GM10248 (cell line): ENCODE measurements at regions not wholly inside any gene's neighbourhood (a gene's known extent, or its start where the extent isn't known, plus 50 kb on each side); places are given as distances from the start of the nearest gene placed in this dataset.

Source experiments
- CTCF ChIA-PET: fragments of 300-600 bp; sonication (Branson Sonifier 250); formaldehyde crosslinking; extraction: SDS; loops from one replicate; lab custom pipeline; 2021; ENCODE audit warnings: antibody characterized with exemption; lab: Yijun Ruan, JAX
- POLR2A ChIA-PET: fragments of 350-650 bp; sonication (Branson Sonifier 250); formaldehyde crosslinking; extraction: SDS; loops from one replicate; lab custom pipeline; 2020; ENCODE audit warnings: antibody characterized with exemption; lab: Yijun Ruan, JAX
- DNase-seq: peaks from one replicate; pipeline ENCODE4 v3.0.0; 2012; ENCODE audit errors: extremely low spot score
- CTCF ChIP-seq: IDR thresholded peaks from 2 replicates; pipeline ENCODE4 v1.5.1; 2012; ENCODE audit warnings: mild to moderate bottlenecking, low read depth; ENCODE audit errors: extremely low read depth, missing control alignments, control extremely low read depth

GRCh38 chr1:101165954-101166353, 70.9 kb upstream of the S1PR1 start:
- POLR2A ChIA-PET, result interaction anchor here (0.6 kb wide), 1 partner anchor 69 kb away, joined by 3 read pairs; no protein-coding TSS in a partner anchor
- CTCF ChIA-PET, result interaction anchor here (1.0 to 1.9 kb wide), 2 partner anchors 9 to 15 kb away, joined by 4 to 5 read pairs; no protein-coding TSS in a partner anchor

DNA sequence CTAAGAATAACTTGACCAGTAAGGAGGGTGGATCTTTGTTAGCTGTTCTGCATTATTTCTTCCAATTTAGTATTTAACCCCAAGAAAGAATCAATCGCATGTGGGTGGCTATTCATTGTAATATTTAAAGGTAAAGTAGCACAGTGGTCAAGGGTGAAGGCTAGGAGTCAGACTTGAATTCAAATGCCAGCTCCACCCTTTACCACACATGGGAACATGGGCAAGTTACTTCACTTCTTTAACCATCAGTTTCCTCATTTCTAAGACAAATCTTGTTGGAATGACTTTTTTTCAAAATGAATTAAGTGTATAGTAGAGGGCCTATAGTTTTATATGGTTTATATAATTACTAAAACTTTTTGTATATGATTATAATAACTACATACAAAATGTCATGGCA, 71.3 kb upstream of the S1PR1 start:
- POLR2A ChIA-PET, result interaction anchor here (0.6 kb wide), 1 partner anchor 70 kb away, joined by 3 read pairs; no protein-coding TSS in a partner anchor

More at GRCh38 chr1:101165954-101166353, 70.9 kb upstream of the S1PR1 start:
- DNase-seq, result no peak
- no peak for TF ChIP-seq CTCF

DNA sequence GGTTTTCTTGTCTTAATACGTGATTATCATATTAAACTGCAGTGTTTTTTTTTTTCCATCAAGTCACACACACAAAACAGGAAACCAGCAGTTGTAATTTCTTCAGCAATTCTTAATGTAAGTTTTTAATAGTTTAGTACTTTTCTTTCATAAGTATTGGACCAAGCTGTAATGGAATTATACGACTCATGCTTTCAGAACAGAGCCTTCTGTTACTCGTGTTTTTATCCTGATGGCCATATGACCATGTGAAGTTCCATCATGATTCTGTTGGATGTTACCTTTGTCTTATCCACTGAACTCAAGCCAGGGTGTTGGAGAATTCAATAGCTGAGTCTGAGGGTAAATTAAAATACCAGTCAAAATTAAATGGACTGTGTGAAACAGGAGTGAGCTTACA, 72.0 kb upstream of the S1PR1 start:
- CTCF ChIA-PET, result interaction anchor here (1.1 to 2.1 kb wide), 7 partner anchors 10 to 124 kb away, joined by 3 to 9 read pairs (median 3); no protein-coding TSS in a partner anchor
- POLR2A ChIA-PET, result no interaction called here
- no peak for DNase-seq
- TF ChIP-seq CTCF, result no peak

More for the DNA sequence above, 71.3 kb upstream of the S1PR1 start:
- DNase-seq, result no peak
- TF ChIP-seq CTCF, result no peak
- CTCF ChIA-PET, result interaction anchor here (1.1 to 2.1 kb wide), 4 partner anchors 9 to 94 kb away, joined by 3 to 9 read pairs (median 4); no protein-coding TSS in a partner anchor

GRCh38 chr1:101162736-101163735, 73.8 kb upstream of the S1PR1 start:
- CTCF ChIA-PET, result interaction anchor here (1.0 to 1.6 kb wide), 2 partner anchors 14 to 37 kb away, joined by 3 to 4 read pairs; no protein-coding TSS in a partner anchor
- POLR2A ChIA-PET, result no interaction called here
- DNase-seq, result no peak
- TF ChIP-seq CTCF, result no peak

- ChIA-PET CTCF (interaction anchor here (1.0 to 1.6 kb wide), 2 partner anchors 13 to 37 kb away, joined by 3 to 4 read pairs; no protein-coding TSS in a partner anchor), POLR2A (no interaction called here)
- DNase-seq, result no peak
- no peak for TF ChIP-seq CTCF
Measured at GRCh38 chr1:101162300-101162699, 74.5 kb upstream of the S1PR1 start.

DNA sequence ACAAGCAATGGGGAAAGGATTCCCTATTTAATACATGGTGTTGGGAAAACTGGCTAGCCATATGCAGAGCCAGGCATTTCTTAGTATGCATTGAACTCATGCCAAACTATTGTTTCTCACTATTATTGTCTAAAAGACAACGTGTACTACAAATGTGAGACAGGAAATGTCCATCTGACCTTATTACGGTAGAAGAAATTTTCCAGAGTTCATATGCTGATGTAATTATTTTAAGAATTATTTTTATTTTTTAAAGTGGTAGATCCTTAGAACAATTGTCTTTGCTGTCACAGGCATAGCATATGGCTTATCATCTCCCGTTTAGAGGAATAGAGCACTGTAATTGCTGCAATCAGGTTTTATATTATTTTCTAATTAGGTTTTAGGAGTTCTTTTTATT, 75.2 kb upstream of the S1PR1 start:
- POLR2A ChIA-PET, result no interaction called here
- DNase-seq, result no peak
- TF ChIP-seq CTCF, result no peak
- CTCF ChIA-PET, result interaction anchor here (1.6 kb wide), 1 partner anchor 13 kb away, joined by 4 read pairs; no protein-coding TSS in a partner anchor
